WTC11 (cell line): ENCODE measurements at regions not wholly inside any gene's neighbourhood (a gene's known extent, or its start where the extent isn't known, plus 50 kb on each side); places are given as distances from the start of the nearest gene placed in this dataset.

Source experiments
- ATAC-seq: fragments of 200-7000 bp; cut with Tn5 transposase; 2 replicates; pipeline ENCODE4 v1.10.0; 2021; ENCODE audit warnings: mild to moderate bottlenecking, moderate library complexity
- CTCF ChIA-PET: fragments of 300-600 bp; sonication (Branson Sonifier 250); formaldehyde crosslinking; loops from one replicate; lab custom pipeline; 2021; ENCODE audit warnings: antibody characterized with exemption; lab: Charles Lee
- POLR2A ChIA-PET: fragments of 350-600 bp; sonication (Branson Sonifier 250); formaldehyde crosslinking; loops from one replicate; lab custom pipeline; 2021; ENCODE audit warnings: antibody characterized with exemption; lab: Charles Lee
- DNase-seq: peaks from one replicate; pipeline ENCODE4 v3.0.0; 2021; ENCODE audit warnings: low spot score
- H3K27ac Mint-ChIP-seq: 2 replicates; pipeline ENCODE4 v1.8.0; 2021; ENCODE audit warnings: mixed read lengths
- H3K27me3 Mint-ChIP-seq: 2 replicates; pipeline ENCODE4 v1.8.0; 2021; ENCODE audit warnings: low read depth, mild to moderate bottlenecking, moderate library complexity, mixed read lengths
- H3K36me3 Mint-ChIP-seq: 2 replicates; pipeline ENCODE4 v1.8.0; 2021; ENCODE audit warnings: mixed read lengths
- H3K4me1 Mint-ChIP-seq: 2 replicates; pipeline ENCODE4 v1.8.0; 2022; ENCODE audit warnings: mixed read lengths
- H3K4me3 Mint-ChIP-seq: 2 replicates; pipeline ENCODE4 v1.8.0; 2021; ENCODE audit warnings: mild to moderate bottlenecking, moderate library complexity, mixed read lengths
- H3K9me3 Mint-ChIP-seq: 2 replicates; pipeline ENCODE4 v1.8.0; 2021; ENCODE audit warnings: mixed read lengths
- FOXK1 ChIP-seq: sonication (generic); formaldehyde crosslinking; IDR thresholded peaks from 2 replicates; pipeline ENCODE4 v1.8.0; 2022; ENCODE audit warnings: mild to moderate bottlenecking, moderate library complexity, missing genetic modification reagents
- GABPB1 ChIP-seq: sonication (generic); formaldehyde crosslinking; IDR thresholded peaks from 2 replicates; pipeline ENCODE4 v1.8.1; 2023; ENCODE audit warnings: mild to moderate bottlenecking, missing genetic modification reagents
- GTF2I ChIP-seq: fragments of 250-450 bp; sonication (Bioruptor Pico); conservative IDR thresholded peaks from 2 replicates; pipeline ENCODE4 v1.4.0; 2021; ENCODE audit warnings: mild to moderate bottlenecking
- JAZF1 ChIP-seq: fragments of 250-450 bp; sonication (Bioruptor Pico); IDR thresholded peaks from 2 replicates; pipeline ENCODE4 v1.9.0; 2021; ENCODE audit warnings: moderate library complexity, mild to moderate bottlenecking, inconsistent platforms
- JUN ChIP-seq: sonication (generic); formaldehyde crosslinking; IDR thresholded peaks from 2 replicates; pipeline ENCODE4 v1.8.0; 2023; ENCODE audit warnings: mild to moderate bottlenecking, missing genetic modification reagents
- OVOL2 ChIP-seq: fragments of 250-450 bp; sonication (Bioruptor Pico); IDR thresholded peaks from 2 replicates; pipeline ENCODE4 v1.9.0; 2021; ENCODE audit warnings: mild to moderate bottlenecking, borderline replicate concordance
- TEAD4 ChIP-seq: sonication (generic); formaldehyde crosslinking; IDR thresholded peaks from 2 replicates; pipeline ENCODE4 v1.8.0; 2022; ENCODE audit warnings: mild to moderate bottlenecking, missing genetic modification reagents
- ZNF232 ChIP-seq: sonication (generic); formaldehyde crosslinking; IDR thresholded peaks from 2 replicates; pipeline ENCODE4 v1.8.0; 2022; ENCODE audit warnings: mild to moderate bottlenecking, missing genetic modification reagents
- TF ChIP-seq, protein P1 (sequence below): sonication (generic); formaldehyde crosslinking; conservative IDR thresholded peaks from 2 replicates; pipeline ENCODE4 v1.8.1; 2023; ENCODE audit warnings: mild to moderate bottlenecking, low read depth, missing genetic modification reagents, moderate library complexity
- TF ChIP-seq, protein P2 (sequence below): sonication (generic); formaldehyde crosslinking; IDR thresholded peaks from 2 replicates; pipeline ENCODE4 v1.8.0; 2023; ENCODE audit warnings: missing genetic modification reagents, mild to moderate bottlenecking, borderline replicate concordance
- TF ChIP-seq, protein P3 (sequence below): fragments of 200-600 bp; IDR thresholded peaks from 2 replicates; pipeline ENCODE4 v1.8.0; 2022; ENCODE audit warnings: antibody characterized with exemption
- TF ChIP-seq, protein P4 (sequence below): sonication (generic); formaldehyde crosslinking; IDR thresholded peaks from 2 replicates; pipeline ENCODE4 v1.8.1; 2023; ENCODE audit warnings: mild to moderate bottlenecking, missing genetic modification reagents, borderline replicate concordance

DNA sequence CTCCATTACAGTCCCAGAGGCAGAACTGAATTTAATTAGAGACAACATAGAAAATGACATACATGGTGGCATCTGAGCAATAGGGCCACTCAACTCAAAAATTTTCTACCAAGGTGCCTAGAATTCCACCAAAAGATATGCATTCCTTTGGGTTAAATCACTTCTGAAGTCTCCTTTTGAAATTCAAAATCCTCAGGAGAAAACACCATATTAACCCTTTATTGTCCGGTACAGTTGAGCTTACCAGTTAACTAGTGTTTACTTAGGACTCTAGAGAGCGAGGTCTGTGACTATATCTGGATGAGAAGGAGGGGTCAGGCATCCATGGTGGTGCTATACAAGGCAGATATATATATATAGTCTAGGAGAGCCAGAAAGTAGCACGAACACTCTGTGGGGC lies 355.6 kb upstream of the CAMK1G start:
- peaks cover 18% of the 10 kb centered on the region for H3K27me3 Mint-ChIP-seq
- ATAC-seq (peak; percentile 43), DNase-seq (no peak)
- no peak overlapping the region for H3K27ac Mint-ChIP-seq
- H3K9me3 Mint-ChIP-seq, result peaks cover 19% of the 10 kb centered on the region
- no peak overlapping the region for H3K4me3 Mint-ChIP-seq
- CTCF ChIA-PET, result interaction anchor here (3.7 kb wide), 1 partner anchor 20 kb away, joined by 20 read pairs; no protein-coding TSS in a partner anchor
- TF ChIP-seq OVOL2 (CRISPR knock-in tag), result no peak
- peaks cover 7% of the 10 kb centered on the region; the same call in 1 of the 2 replicates for H3K36me3 Mint-ChIP-seq
- peaks cover 27% of the 10 kb centered on the region for H3K4me1 Mint-ChIP-seq
- POLR2A ChIA-PET, result no interaction called here

DNA sequence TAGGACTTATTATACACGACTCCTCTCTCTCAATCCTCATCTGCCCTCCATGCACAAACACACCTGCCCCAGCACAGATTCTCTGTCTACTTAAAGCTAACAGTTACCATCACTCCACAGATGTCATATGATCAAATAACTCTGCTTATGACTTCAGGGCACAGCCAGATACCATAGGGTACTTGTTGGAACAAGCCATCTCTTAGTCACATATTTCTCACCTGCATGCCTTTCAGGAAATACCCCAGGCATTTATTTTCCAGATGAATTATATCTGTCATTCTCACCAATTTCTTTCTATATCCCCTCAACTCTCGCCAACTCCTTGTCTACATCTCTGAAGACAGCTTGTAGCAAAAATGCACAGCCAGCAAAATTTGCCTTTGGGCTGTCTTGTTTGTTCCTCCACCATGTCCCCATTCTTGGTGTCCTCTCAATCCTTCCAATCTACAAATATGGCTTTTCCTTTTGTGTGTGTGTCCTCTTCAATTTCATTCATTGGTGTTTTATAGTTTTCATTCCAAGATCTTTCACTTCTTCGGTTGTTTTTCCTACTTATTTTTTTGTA lies 353.9 kb upstream of the CAMK1G start:
- TF ChIP-seq, protein P1, sequence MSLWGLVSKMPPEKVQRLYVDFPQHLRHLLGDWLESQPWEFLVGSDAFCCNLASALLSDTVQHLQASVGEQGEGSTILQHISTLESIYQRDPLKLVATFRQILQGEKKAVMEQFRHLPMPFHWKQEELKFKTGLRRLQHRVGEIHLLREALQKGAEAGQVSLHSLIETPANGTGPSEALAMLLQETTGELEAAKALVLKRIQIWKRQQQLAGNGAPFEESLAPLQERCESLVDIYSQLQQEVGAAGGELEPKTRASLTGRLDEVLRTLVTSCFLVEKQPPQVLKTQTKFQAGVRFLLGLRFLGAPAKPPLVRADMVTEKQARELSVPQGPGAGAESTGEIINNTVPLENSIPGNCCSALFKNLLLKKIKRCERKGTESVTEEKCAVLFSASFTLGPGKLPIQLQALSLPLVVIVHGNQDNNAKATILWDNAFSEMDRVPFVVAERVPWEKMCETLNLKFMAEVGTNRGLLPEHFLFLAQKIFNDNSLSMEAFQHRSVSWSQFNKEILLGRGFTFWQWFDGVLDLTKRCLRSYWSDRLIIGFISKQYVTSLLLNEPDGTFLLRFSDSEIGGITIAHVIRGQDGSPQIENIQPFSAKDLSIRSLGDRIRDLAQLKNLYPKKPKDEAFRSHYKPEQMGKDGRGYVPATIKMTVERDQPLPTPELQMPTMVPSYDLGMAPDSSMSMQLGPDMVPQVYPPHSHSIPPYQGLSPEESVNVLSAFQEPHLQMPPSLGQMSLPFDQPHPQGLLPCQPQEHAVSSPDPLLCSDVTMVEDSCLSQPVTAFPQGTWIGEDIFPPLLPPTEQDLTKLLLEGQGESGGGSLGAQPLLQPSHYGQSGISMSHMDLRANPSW, result no peak
- no peak for TF ChIP-seq JAZF1 (CRISPR knock-in tag)
- TF ChIP-seq, protein P2, sequence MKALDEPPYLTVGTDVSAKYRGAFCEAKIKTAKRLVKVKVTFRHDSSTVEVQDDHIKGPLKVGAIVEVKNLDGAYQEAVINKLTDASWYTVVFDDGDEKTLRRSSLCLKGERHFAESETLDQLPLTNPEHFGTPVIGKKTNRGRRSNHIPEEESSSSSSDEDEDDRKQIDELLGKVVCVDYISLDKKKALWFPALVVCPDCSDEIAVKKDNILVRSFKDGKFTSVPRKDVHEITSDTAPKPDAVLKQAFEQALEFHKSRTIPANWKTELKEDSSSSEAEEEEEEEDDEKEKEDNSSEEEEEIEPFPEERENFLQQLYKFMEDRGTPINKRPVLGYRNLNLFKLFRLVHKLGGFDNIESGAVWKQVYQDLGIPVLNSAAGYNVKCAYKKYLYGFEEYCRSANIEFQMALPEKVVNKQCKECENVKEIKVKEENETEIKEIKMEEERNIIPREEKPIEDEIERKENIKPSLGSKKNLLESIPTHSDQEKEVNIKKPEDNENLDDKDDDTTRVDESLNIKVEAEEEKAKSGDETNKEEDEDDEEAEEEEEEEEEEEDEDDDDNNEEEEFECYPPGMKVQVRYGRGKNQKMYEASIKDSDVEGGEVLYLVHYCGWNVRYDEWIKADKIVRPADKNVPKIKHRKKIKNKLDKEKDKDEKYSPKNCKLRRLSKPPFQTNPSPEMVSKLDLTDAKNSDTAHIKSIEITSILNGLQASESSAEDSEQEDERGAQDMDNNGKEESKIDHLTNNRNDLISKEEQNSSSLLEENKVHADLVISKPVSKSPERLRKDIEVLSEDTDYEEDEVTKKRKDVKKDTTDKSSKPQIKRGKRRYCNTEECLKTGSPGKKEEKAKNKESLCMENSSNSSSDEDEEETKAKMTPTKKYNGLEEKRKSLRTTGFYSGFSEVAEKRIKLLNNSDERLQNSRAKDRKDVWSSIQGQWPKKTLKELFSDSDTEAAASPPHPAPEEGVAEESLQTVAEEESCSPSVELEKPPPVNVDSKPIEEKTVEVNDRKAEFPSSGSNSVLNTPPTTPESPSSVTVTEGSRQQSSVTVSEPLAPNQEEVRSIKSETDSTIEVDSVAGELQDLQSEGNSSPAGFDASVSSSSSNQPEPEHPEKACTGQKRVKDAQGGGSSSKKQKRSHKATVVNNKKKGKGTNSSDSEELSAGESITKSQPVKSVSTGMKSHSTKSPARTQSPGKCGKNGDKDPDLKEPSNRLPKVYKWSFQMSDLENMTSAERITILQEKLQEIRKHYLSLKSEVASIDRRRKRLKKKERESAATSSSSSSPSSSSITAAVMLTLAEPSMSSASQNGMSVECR (CRISPR knock-in tag), result no peak

DNA sequence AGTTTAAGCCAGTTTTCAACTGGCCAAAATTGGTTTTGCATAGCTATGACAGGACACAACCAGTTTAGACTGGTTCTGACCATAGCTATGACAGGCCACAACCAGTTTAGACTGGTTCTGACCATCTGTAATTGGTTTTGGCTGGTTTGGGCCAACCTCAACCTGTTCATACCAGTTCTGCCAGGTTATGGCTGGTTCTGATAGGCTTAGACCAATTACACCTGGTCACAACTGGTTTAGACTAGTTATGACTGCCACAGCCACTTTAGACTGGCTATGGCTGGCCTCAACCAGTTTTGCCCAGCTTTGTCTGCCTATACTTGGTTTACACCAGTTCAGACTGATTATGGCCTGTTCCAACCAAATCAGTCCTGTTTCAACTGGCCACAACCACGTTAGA lies 353.2 kb upstream of the CAMK1G start:
- peaks cover 27% of the 10 kb centered on the region for H3K4me1 Mint-ChIP-seq
- H3K27ac Mint-ChIP-seq, result peak overlapping the region; percentile 1; the same call in 1 of the 2 replicates
- no peak for DNase-seq
- ChIA-PET CTCF (interaction anchor here (1.6 to 3.7 kb wide), 2 partner anchors 19 to 22 kb away, joined by 5 to 20 read pairs; no protein-coding TSS in a partner anchor), POLR2A (no interaction called here)
- H3K4me3 Mint-ChIP-seq, result no peak overlapping the region
- TF ChIP-seq ZNF232 (no peak), FOXK1 (no peak), GABPB1 (CRISPR knock-in tag) (no peak), JUN (CRISPR knock-in tag) (no peak), GTF2I (no peak), TEAD4 (CRISPR knock-in tag) (no peak)
- TF ChIP-seq, protein P3, sequence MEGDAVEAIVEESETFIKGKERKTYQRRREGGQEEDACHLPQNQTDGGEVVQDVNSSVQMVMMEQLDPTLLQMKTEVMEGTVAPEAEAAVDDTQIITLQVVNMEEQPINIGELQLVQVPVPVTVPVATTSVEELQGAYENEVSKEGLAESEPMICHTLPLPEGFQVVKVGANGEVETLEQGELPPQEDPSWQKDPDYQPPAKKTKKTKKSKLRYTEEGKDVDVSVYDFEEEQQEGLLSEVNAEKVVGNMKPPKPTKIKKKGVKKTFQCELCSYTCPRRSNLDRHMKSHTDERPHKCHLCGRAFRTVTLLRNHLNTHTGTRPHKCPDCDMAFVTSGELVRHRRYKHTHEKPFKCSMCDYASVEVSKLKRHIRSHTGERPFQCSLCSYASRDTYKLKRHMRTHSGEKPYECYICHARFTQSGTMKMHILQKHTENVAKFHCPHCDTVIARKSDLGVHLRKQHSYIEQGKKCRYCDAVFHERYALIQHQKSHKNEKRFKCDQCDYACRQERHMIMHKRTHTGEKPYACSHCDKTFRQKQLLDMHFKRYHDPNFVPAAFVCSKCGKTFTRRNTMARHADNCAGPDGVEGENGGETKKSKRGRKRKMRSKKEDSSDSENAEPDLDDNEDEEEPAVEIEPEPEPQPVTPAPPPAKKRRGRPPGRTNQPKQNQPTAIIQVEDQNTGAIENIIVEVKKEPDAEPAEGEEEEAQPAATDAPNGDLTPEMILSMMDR, result no peak
- TF ChIP-seq, protein P2 (CRISPR knock-in tag), result no peak
- TF ChIP-seq, protein P4, sequence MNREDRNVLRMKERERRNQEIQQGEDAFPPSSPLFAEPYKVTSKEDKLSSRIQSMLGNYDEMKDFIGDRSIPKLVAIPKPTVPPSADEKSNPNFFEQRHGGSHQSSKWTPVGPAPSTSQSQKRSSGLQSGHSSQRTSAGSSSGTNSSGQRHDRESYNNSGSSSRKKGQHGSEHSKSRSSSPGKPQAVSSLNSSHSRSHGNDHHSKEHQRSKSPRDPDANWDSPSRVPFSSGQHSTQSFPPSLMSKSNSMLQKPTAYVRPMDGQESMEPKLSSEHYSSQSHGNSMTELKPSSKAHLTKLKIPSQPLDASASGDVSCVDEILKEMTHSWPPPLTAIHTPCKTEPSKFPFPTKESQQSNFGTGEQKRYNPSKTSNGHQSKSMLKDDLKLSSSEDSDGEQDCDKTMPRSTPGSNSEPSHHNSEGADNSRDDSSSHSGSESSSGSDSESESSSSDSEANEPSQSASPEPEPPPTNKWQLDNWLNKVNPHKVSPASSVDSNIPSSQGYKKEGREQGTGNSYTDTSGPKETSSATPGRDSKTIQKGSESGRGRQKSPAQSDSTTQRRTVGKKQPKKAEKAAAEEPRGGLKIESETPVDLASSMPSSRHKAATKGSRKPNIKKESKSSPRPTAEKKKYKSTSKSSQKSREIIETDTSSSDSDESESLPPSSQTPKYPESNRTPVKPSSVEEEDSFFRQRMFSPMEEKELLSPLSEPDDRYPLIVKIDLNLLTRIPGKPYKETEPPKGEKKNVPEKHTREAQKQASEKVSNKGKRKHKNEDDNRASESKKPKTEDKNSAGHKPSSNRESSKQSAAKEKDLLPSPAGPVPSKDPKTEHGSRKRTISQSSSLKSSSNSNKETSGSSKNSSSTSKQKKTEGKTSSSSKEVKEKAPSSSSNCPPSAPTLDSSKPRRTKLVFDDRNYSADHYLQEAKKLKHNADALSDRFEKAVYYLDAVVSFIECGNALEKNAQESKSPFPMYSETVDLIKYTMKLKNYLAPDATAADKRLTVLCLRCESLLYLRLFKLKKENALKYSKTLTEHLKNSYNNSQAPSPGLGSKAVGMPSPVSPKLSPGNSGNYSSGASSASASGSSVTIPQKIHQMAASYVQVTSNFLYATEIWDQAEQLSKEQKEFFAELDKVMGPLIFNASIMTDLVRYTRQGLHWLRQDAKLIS, result no peak
- ATAC-seq, result no peak
- H3K9me3 Mint-ChIP-seq, result peaks cover 20% of the 10 kb centered on the region
- peaks cover 21% of the 10 kb centered on the region for H3K27me3 Mint-ChIP-seq
- peaks cover 7% of the 10 kb centered on the region; the same call in 1 of the 2 replicates for H3K36me3 Mint-ChIP-seq

More for the DNA sequence above, 353.9 kb upstream of the CAMK1G start:
- no peak for DNase-seq
- Mint-ChIP-seq H3K9me3 (peaks cover 20% of the 10 kb centered on the region), H3K4me1 (peaks cover 27% of the 10 kb centered on the region), H3K27ac (peak overlapping the region; percentile 1; the same call in 1 of the 2 replicates), H3K27me3 (peaks cover 21% of the 10 kb centered on the region), H3K36me3 (peaks cover 7% of the 10 kb centered on the region; the same call in 1 of the 2 replicates), H3K4me3 (no peak overlapping the region)
- POLR2A ChIA-PET, result no interaction called here
- CTCF ChIA-PET, result interaction anchor here (1.6 to 3.7 kb wide), 2 partner anchors 19 to 22 kb away, joined by 5 to 20 read pairs; no protein-coding TSS in a partner anchor
- no peak for ATAC-seq
